Keratinocyte (primary cell): ENCODE measurements at regions not wholly inside any gene's neighbourhood (a gene's known extent, or its start where the extent isn't known, plus 50 kb on each side); places are given as distances from the start of the nearest gene placed in this dataset.

Experiments
- EZH2 ChIP-seq: IDR thresholded peaks from one replicate; pipeline ENCODE4 v1.6.1; 2012; ENCODE audit warnings: inconsistent platforms, mild to moderate bottlenecking, low read length, moderate library complexity
- TF ChIP-seq, protein P1 (sequence below), 3 experiments: IDR thresholded peaks in 1 of 3; conservative IDR thresholded peaks in 1 of 3; optimal IDR thresholded peaks in 1 of 3; 2 replicates in 2 of 3; 3 replicates in 1 of 3; pipeline versions ENCODE3 to v1.5.1; 2011; ENCODE audit warnings: low read length in 3 of 3, mild to moderate bottlenecking in 3 of 3, moderate library complexity in 2 of 3, control low read depth in 1 of 3, inconsistent platforms in 1 of 3; ENCODE audit not compliant: insufficient read depth in 2 of 3; ENCODE audit errors: extremely low read depth in 1 of 3

- TF ChIP-seq, protein P1, sequence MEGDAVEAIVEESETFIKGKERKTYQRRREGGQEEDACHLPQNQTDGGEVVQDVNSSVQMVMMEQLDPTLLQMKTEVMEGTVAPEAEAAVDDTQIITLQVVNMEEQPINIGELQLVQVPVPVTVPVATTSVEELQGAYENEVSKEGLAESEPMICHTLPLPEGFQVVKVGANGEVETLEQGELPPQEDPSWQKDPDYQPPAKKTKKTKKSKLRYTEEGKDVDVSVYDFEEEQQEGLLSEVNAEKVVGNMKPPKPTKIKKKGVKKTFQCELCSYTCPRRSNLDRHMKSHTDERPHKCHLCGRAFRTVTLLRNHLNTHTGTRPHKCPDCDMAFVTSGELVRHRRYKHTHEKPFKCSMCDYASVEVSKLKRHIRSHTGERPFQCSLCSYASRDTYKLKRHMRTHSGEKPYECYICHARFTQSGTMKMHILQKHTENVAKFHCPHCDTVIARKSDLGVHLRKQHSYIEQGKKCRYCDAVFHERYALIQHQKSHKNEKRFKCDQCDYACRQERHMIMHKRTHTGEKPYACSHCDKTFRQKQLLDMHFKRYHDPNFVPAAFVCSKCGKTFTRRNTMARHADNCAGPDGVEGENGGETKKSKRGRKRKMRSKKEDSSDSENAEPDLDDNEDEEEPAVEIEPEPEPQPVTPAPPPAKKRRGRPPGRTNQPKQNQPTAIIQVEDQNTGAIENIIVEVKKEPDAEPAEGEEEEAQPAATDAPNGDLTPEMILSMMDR (optimal IDR thresholded peaks at IDR 0.05 in 1 of 3, IDR thresholded peaks at IDR 0.05 in 1 of 3, conservative IDR thresholded peaks at IDR 0.05 in 1 of 3; ENCODE audit: extremely low read depth in 1 of 3, insufficient read depth in 2 of 3, low read length in 3 of 3): no peak
- TF ChIP-seq EZH2: no peak
Measured at GRCh38 chr7:19970514-19970913, 197.1 kb upstream of the TMEM196 start.
